ENCODE measurements at regions not wholly inside any gene's neighbourhood (a gene's known extent, or its start where the extent isn't known, plus 50 kb on each side); places are given as distances from the start of the nearest gene placed in this dataset.

DNA sequence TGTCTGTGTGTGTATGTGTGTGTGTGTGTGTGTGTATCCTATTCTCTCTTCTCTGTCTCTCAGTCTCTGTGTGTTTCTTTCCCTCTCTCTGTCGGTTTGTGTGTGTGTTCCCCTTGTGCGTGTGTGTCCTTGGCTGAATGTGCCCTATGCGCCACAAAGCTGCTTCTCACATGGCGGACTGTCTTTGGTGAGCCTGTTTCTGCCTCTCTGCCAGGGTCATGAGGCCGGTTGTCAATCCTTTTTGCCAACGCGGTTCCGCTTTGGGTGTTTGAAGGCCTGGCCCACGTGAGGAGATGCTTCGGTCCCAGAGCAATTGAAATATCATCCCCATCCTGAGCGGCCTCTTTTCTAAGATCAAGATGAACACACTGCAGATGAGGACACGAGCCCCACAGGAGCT is 476.0 kb downstream of the SPATA31A7 start:
- TF ChIP-seq POLR2A (IDR thresholded peaks at IDR 0.05; ENCODE audit: extremely low read depth, insufficient read length) (no peak), MYC (IDR thresholded peaks at IDR 0.05; ENCODE audit: low read depth, low read length) (no peak)
- TF ChIP-seq, protein P1, sequence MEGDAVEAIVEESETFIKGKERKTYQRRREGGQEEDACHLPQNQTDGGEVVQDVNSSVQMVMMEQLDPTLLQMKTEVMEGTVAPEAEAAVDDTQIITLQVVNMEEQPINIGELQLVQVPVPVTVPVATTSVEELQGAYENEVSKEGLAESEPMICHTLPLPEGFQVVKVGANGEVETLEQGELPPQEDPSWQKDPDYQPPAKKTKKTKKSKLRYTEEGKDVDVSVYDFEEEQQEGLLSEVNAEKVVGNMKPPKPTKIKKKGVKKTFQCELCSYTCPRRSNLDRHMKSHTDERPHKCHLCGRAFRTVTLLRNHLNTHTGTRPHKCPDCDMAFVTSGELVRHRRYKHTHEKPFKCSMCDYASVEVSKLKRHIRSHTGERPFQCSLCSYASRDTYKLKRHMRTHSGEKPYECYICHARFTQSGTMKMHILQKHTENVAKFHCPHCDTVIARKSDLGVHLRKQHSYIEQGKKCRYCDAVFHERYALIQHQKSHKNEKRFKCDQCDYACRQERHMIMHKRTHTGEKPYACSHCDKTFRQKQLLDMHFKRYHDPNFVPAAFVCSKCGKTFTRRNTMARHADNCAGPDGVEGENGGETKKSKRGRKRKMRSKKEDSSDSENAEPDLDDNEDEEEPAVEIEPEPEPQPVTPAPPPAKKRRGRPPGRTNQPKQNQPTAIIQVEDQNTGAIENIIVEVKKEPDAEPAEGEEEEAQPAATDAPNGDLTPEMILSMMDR (IDR thresholded peaks at IDR 0.05; ENCODE audit: low read depth, low read length), result no peak
- TF ChIP-seq, protein P2, sequence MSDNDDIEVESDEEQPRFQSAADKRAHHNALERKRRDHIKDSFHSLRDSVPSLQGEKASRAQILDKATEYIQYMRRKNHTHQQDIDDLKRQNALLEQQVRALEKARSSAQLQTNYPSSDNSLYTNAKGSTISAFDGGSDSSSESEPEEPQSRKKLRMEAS (IDR thresholded peaks at IDR 0.05; ENCODE audit: low read depth, low read length), result no peak
